ENCODE measurements at regions not wholly inside any gene's neighbourhood (a gene's known extent, or its start where the extent isn't known, plus 50 kb on each side); places are given as distances from the start of the nearest gene placed in this dataset.

GRCh38 chr17:71558901-71559300 lies 561.9 kb upstream of the SOX9 start:
- H3K27me3 ChIP-seq (ENCODE audit: control insufficient read depth, insufficient read depth, low read length) = no peaks in the 10 kb centered on the region
- intact Hi-C loops (cut with DNase I) = no loop called here
- H3K27ac ChIP-seq (ENCODE audit: low read depth in 2 of 2, low read length in 2 of 2) = no peak overlapping the region
- H3K4me3 ChIP-seq (ENCODE audit: low read length in 3 of 3) = no peak overlapping the region
- H3K4me1 ChIP-seq (ENCODE audit: control insufficient read depth in 2 of 3, insufficient read depth in 2 of 3, low read depth in 1 of 3, low read length in 3 of 3) = no peaks in the 10 kb centered on the region
- no peaks in the 10 kb centered on the region for H3K9me3 ChIP-seq (ENCODE audit: control insufficient read depth in 2 of 3, insufficient read depth in 1 of 3, low read length in 3 of 3)
- TF ChIP-seq, protein P1, sequence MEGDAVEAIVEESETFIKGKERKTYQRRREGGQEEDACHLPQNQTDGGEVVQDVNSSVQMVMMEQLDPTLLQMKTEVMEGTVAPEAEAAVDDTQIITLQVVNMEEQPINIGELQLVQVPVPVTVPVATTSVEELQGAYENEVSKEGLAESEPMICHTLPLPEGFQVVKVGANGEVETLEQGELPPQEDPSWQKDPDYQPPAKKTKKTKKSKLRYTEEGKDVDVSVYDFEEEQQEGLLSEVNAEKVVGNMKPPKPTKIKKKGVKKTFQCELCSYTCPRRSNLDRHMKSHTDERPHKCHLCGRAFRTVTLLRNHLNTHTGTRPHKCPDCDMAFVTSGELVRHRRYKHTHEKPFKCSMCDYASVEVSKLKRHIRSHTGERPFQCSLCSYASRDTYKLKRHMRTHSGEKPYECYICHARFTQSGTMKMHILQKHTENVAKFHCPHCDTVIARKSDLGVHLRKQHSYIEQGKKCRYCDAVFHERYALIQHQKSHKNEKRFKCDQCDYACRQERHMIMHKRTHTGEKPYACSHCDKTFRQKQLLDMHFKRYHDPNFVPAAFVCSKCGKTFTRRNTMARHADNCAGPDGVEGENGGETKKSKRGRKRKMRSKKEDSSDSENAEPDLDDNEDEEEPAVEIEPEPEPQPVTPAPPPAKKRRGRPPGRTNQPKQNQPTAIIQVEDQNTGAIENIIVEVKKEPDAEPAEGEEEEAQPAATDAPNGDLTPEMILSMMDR (IDR thresholded peaks at IDR 0.05; ENCODE audit: borderline replicate concordance, extremely low read depth, insufficient read depth) = no peak
- no peak for DNase-seq
- no peak overlapping the region for H3K9ac ChIP-seq (ENCODE audit: low read length in 3 of 3)
- no peaks in the 10 kb centered on the region for H3K36me3 ChIP-seq (ENCODE audit: control insufficient read depth in 2 of 3, insufficient read depth in 3 of 3, low read length in 3 of 3)
- FAIRE-seq = no peak

GRCh38 chr17:71572343-71572742 lies 548.5 kb upstream of the SOX9 start:
- TF ChIP-seq, protein P1 (IDR thresholded peaks at IDR 0.05; ENCODE audit: borderline replicate concordance, extremely low read depth, insufficient read depth) = no peak
- H3K27me3 ChIP-seq (ENCODE audit: control insufficient read depth, insufficient read depth, low read length) = no peaks in the 10 kb centered on the region
- no peak overlapping the region for H3K9ac ChIP-seq (ENCODE audit: low read length in 3 of 3)
- no peaks in the 10 kb centered on the region for H3K36me3 ChIP-seq (ENCODE audit: control insufficient read depth in 2 of 3, insufficient read depth in 3 of 3, low read length in 3 of 3)
- FAIRE-seq (no peak), DNase-seq (no peak)
- H3K9me3 ChIP-seq (ENCODE audit: control insufficient read depth in 2 of 3, insufficient read depth in 1 of 3, low read length in 3 of 3) = no peaks in the 10 kb centered on the region
- no peak overlapping the region for H3K4me3 ChIP-seq (ENCODE audit: low read length in 3 of 3)
- H3K4me1 ChIP-seq (ENCODE audit: control insufficient read depth in 2 of 3, insufficient read depth in 2 of 3, low read depth in 1 of 3, low read length in 3 of 3) = no peaks in the 10 kb centered on the region
- intact Hi-C loops (cut with DNase I) = no loop called here
- H3K27ac ChIP-seq (ENCODE audit: low read depth in 2 of 2, low read length in 2 of 2) = no peak overlapping the region

GRCh38 chr17:71578446-71578845 lies 542.4 kb upstream of the SOX9 start:
- Histone ChIP-seq H3K9me3 (ENCODE audit: control insufficient read depth in 2 of 3, insufficient read depth in 1 of 3, low read length in 3 of 3) (peaks cover 0 to 9% (median 3%) of the 10 kb centered on the region in 3 donors), H3K36me3 (ENCODE audit: control insufficient read depth in 2 of 3, insufficient read depth in 3 of 3, low read length in 3 of 3) (no peaks in the 10 kb centered on the region), H3K27me3 (ENCODE audit: control insufficient read depth, insufficient read depth, low read length) (no peaks in the 10 kb centered on the region), H3K4me1 (ENCODE audit: control insufficient read depth in 2 of 3, insufficient read depth in 2 of 3, low read depth in 1 of 3, low read length in 3 of 3) (no peaks in the 10 kb centered on the region), H3K27ac (ENCODE audit: low read depth in 2 of 2, low read length in 2 of 2) (no peak overlapping the region), H3K9ac (ENCODE audit: low read length in 3 of 3) (no peak overlapping the region), H3K4me3 (ENCODE audit: low read length in 3 of 3) (no peak overlapping the region)
- intact Hi-C loops (cut with DNase I) = no loop called here
- DNase-seq (no peak), FAIRE-seq (no peak)
- TF ChIP-seq, protein P1 (IDR thresholded peaks at IDR 0.05; ENCODE audit: borderline replicate concordance, extremely low read depth, insufficient read depth) = no peak

GRCh38 chr17:71580220-71580619 lies 540.6 kb upstream of the SOX9 start:
- no peaks in the 10 kb centered on the region for H3K36me3 ChIP-seq (ENCODE audit: control insufficient read depth in 2 of 3, insufficient read depth in 3 of 3, low read length in 3 of 3)
- no peak overlapping the region for H3K27ac ChIP-seq (ENCODE audit: low read depth in 2 of 2, low read length in 2 of 2)
- no peaks in the 10 kb centered on the region for H3K4me1 ChIP-seq (ENCODE audit: control insufficient read depth in 2 of 3, insufficient read depth in 2 of 3, low read depth in 1 of 3, low read length in 3 of 3)
- DNase-seq (no peak), FAIRE-seq (no peak)
- no peak overlapping the region for H3K9ac ChIP-seq (ENCODE audit: low read length in 3 of 3)
- TF ChIP-seq, protein P1 (IDR thresholded peaks at IDR 0.05; ENCODE audit: borderline replicate concordance, extremely low read depth, insufficient read depth) = no peak
- intact Hi-C loops (cut with DNase I) = no loop called here
- no peaks in the 10 kb centered on the region for H3K27me3 ChIP-seq (ENCODE audit: control insufficient read depth, insufficient read depth, low read length)
- H3K9me3 ChIP-seq (ENCODE audit: control insufficient read depth in 2 of 3, insufficient read depth in 1 of 3, low read length in 3 of 3) = peaks cover 0 to 9% (median 3%) of the 10 kb centered on the region in 3 donors
- no peak overlapping the region for H3K4me3 ChIP-seq (ENCODE audit: low read length in 3 of 3)

Measured in kidney (tissue), 13 donors.